ENCODE measurements at regions not wholly inside any gene's neighbourhood (a gene's known extent, or its start where the extent isn't known, plus 50 kb on each side); places are given as distances from the start of the nearest gene placed in this dataset.

DNA sequence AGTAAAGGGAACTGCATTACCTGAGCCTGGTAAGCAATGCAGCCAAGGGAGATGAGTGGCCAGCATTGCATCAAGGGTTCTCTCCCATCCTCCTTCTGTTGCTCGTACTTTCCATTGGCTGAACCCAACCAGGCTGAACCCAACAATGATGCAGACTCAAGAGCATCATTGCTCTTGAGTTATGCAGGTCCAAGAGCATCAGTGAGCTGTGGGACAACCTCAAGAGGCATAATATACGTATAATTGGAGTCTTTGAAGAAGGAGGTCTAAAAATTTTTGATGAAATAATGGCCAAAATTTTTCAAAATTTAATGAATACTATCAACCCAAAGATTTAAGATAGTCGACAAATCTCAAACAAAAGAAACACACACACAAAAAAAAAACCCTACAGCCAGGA lies 213.0 kb downstream of the RNF152 start:
- no peaks in the 10 kb centered on the region for H3K4me1 ChIP-seq (ENCODE audit: control insufficient read depth in 1 of 2, insufficient read depth in 2 of 2, low read length in 2 of 2)
- no peak overlapping the region for H2BK12ac ChIP-seq (ENCODE audit: low read length)
- no peak overlapping the region for H2BK5ac ChIP-seq (ENCODE audit: low read depth, low read length, poor library complexity)
- H4K91ac ChIP-seq (ENCODE audit: low read depth, low read length): no peak overlapping the region
- H4K8ac ChIP-seq (ENCODE audit: low read depth, low read length): no peak overlapping the region
- no peak overlapping the region for H3K4me2 ChIP-seq (ENCODE audit: low read length)
- no peak overlapping the region for H3K4ac ChIP-seq (ENCODE audit: low read depth, low read length)
- no peak overlapping the region for H2AFZ ChIP-seq (ENCODE audit: insufficient read depth, low read length, poor library complexity)
- no peak overlapping the region for H3K9ac ChIP-seq (ENCODE audit: low read length)
- no peaks in the 10 kb centered on the region for H3K36me3 ChIP-seq (ENCODE audit: control insufficient read depth in 1 of 2, insufficient read depth in 2 of 2, low read length in 2 of 2)
- H3K79me1 ChIP-seq (ENCODE audit: low read length): no peaks in the 10 kb centered on the region
- H3K79me2 ChIP-seq (ENCODE audit: control insufficient read depth, insufficient read depth, low read length, poor library complexity): no peaks in the 10 kb centered on the region
- H2AK5ac ChIP-seq (ENCODE audit: low read length): no peak overlapping the region
- no peak overlapping the region for H3K27ac ChIP-seq (ENCODE audit: low read depth, low read length)
- H3K4me3 ChIP-seq (ENCODE audit: low read depth, low read length): no peak overlapping the region
- no peak overlapping the region for H3K23ac ChIP-seq (ENCODE audit: low read length)
- no peak overlapping the region for H2BK120ac ChIP-seq (ENCODE audit: insufficient read depth, low read length, poor library complexity)
- no CpG with 5 or more reads among the region's 3 CpGs for whole genome bisulfite sequencing (ENCODE audit: extremely low coverage, insufficient coverage, insufficient read length)
- DNase-seq: no peak
- no peak overlapping the region for H3K18ac ChIP-seq (ENCODE audit: low read length)
- H3K14ac ChIP-seq (ENCODE audit: low read length): no peak overlapping the region
- no peaks in the 10 kb centered on the region for H3K27me3 ChIP-seq (ENCODE audit: insufficient read depth, low read length)
- H4K12ac ChIP-seq (ENCODE audit: low read depth, low read length): no peak overlapping the region
- peaks cover 3% of the 10 kb centered on the region for H3K9me3 ChIP-seq (ENCODE audit: insufficient read depth, low read depth, low read length)

DNA sequence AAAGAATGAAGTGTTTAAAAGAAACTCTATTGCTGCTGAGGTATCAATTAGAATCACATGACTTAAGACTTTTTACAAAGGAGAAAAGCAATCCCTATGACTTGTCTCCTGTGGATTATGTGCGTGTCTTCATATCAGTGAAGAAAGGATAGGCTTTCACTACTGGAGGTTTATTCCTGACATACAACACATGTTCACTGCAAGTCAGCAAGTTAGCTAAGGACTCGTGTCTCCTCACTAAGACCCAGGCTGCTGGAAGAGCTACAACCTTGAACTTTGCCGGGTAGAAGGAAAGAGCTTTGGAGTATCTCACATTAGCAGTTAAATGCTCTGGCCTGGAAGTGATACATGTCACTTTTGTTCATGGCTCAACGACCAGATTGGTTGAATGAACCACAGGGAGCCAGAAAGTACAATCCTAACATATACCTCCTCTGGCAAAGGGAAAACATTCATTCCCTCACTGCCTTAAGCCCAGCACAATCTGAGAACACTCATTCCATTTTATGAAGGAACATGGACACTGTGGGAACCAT lies 215.3 kb downstream of the RNF152 start:
- no peak overlapping the region for H4K91ac ChIP-seq (ENCODE audit: low read depth, low read length)
- no peaks in the 10 kb centered on the region for H3K79me2 ChIP-seq (ENCODE audit: control insufficient read depth, insufficient read depth, low read length, poor library complexity)
- H2BK120ac ChIP-seq (ENCODE audit: insufficient read depth, low read length, poor library complexity): no peak overlapping the region
- no CpG with 5 or more reads among the region's 4 CpGs for WGBS (ENCODE audit: extremely low coverage, insufficient coverage, insufficient read length)
- peaks cover 3% of the 10 kb centered on the region for H3K9me3 ChIP-seq (ENCODE audit: insufficient read depth, low read depth, low read length)
- H2AFZ ChIP-seq (ENCODE audit: insufficient read depth, low read length, poor library complexity): no peak overlapping the region
- no peak overlapping the region for H4K8ac ChIP-seq (ENCODE audit: low read depth, low read length)
- no peak overlapping the region for H3K9ac ChIP-seq (ENCODE audit: low read length)
- H3K27ac ChIP-seq (ENCODE audit: low read depth, low read length): no peak overlapping the region
- no peak overlapping the region for H3K4ac ChIP-seq (ENCODE audit: low read depth, low read length)
- no peak overlapping the region for H3K23ac ChIP-seq (ENCODE audit: low read length)
- no peak overlapping the region for H3K18ac ChIP-seq (ENCODE audit: low read length)
- no peaks in the 10 kb centered on the region for H3K36me3 ChIP-seq (ENCODE audit: control insufficient read depth in 1 of 2, insufficient read depth in 2 of 2, low read length in 2 of 2)
- no peaks in the 10 kb centered on the region for H3K27me3 ChIP-seq (ENCODE audit: insufficient read depth, low read length)
- no peak overlapping the region for H3K14ac ChIP-seq (ENCODE audit: low read length)
- no peak overlapping the region for H3K4me2 ChIP-seq (ENCODE audit: low read length)
- no peak overlapping the region for H4K12ac ChIP-seq (ENCODE audit: low read depth, low read length)
- H3K79me1 ChIP-seq (ENCODE audit: low read length): no peaks in the 10 kb centered on the region
- H3K4me3 ChIP-seq (ENCODE audit: low read depth, low read length): no peak overlapping the region
- H3K4me1 ChIP-seq (ENCODE audit: control insufficient read depth in 1 of 2, insufficient read depth in 2 of 2, low read length in 2 of 2): no peaks in the 10 kb centered on the region
- no peak for DNase-seq
- H2AK5ac ChIP-seq (ENCODE audit: low read length): no peak overlapping the region
- no peak overlapping the region for H2BK5ac ChIP-seq (ENCODE audit: low read depth, low read length, poor library complexity)
- no peak overlapping the region for H2BK12ac ChIP-seq (ENCODE audit: low read length)

DNA sequence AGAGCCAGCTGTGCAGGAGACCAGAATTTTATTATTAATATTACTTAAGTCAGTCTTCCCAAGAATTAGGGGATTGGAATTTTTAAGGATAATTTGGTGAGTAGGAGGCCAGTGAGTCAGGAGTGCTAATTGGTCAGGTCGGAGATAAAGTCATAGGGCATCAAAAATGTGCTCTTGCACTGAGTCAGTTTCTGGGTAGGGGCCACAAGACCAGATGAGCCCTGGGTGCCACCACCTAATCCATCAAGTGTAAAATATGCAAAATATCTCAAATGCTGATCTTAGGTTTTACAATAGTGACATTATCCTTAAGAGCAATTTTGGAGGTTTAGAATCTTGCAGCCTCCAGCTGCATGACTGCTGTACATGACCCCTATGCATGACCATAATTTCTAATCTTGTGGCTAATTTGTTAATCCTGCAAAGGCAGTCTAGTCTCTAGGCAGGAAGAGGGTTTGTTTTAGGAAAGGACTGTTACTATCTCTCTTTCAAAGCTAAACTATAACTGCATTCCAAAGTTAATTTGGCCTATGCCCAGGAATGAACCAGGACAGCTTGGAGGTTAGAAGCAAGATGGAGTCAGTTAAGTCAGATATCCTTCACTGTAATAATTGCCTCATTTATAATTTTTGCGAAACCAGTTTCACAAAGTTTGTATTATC lies 215.9 kb downstream of the RNF152 start:
- no CpG with 5 or more reads among the region's 2 CpGs for WGBS (ENCODE audit: extremely low coverage, insufficient coverage, insufficient read length)
- Histone ChIP-seq H2AK5ac (ENCODE audit: low read length) (no peak overlapping the region), H3K27ac (ENCODE audit: low read depth, low read length) (no peak overlapping the region), H3K36me3 (ENCODE audit: control insufficient read depth in 1 of 2, insufficient read depth in 2 of 2, low read length in 2 of 2) (no peaks in the 10 kb centered on the region), H4K12ac (ENCODE audit: low read depth, low read length) (no peak overlapping the region), H2BK12ac (ENCODE audit: low read length) (no peak overlapping the region), H3K4me1 (ENCODE audit: control insufficient read depth in 1 of 2, insufficient read depth in 2 of 2, low read length in 2 of 2) (no peaks in the 10 kb centered on the region), H4K8ac (ENCODE audit: low read depth, low read length) (no peak overlapping the region), H3K14ac (ENCODE audit: low read length) (no peak overlapping the region), H3K18ac (ENCODE audit: low read length) (no peak overlapping the region), H3K4me3 (ENCODE audit: low read depth, low read length) (no peak overlapping the region), H3K9ac (ENCODE audit: low read length) (no peak overlapping the region), H3K9me3 (ENCODE audit: insufficient read depth, low read depth, low read length) (peaks cover 3% of the 10 kb centered on the region), H2AFZ (ENCODE audit: insufficient read depth, low read length, poor library complexity) (no peak overlapping the region), H3K23ac (ENCODE audit: low read length) (no peak overlapping the region), H3K4ac (ENCODE audit: low read depth, low read length) (no peak overlapping the region), H3K79me1 (ENCODE audit: low read length) (no peaks in the 10 kb centered on the region), H4K91ac (ENCODE audit: low read depth, low read length) (no peak overlapping the region), H2BK5ac (ENCODE audit: low read depth, low read length, poor library complexity) (no peak overlapping the region), H3K79me2 (ENCODE audit: control insufficient read depth, insufficient read depth, low read length, poor library complexity) (no peaks in the 10 kb centered on the region), H3K27me3 (ENCODE audit: insufficient read depth, low read length) (no peaks in the 10 kb centered on the region), H3K4me2 (ENCODE audit: low read length) (no peak overlapping the region), H2BK120ac (ENCODE audit: insufficient read depth, low read length, poor library complexity) (no peak overlapping the region)
- peak in 1 of 2 donors; percentile 3 for DNase-seq

DNA sequence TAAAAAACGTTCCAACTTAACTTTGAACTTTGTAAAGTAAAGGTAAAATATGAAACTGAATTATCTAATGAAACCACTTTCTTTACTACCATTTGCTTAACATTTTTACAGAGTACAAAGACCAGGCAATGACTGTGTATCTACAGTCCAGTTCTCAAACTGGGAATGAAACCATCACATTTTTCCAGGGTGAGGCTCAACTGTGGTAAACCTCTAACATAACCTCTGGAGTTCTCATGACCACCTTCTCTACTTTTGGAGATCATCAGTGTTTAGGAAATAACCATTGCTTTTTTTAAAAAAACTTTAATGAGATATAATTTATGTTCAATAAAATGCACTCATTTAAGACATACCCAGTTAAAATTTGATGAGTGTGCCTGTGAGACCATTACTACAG lies 223.5 kb downstream of the RNF152 start:
- H3K4me1 ChIP-seq (ENCODE audit: control insufficient read depth in 1 of 2, insufficient read depth in 2 of 2, low read length in 2 of 2): no peaks in the 10 kb centered on the region
- no peak overlapping the region for H2BK120ac ChIP-seq (ENCODE audit: insufficient read depth, low read length, poor library complexity)
- H3K18ac ChIP-seq (ENCODE audit: low read length): no peak overlapping the region
- no peak overlapping the region for H3K4me3 ChIP-seq (ENCODE audit: low read depth, low read length)
- no peak overlapping the region for H4K12ac ChIP-seq (ENCODE audit: low read depth, low read length)
- no peak overlapping the region for H3K4me2 ChIP-seq (ENCODE audit: low read length)
- no peak overlapping the region for H2AFZ ChIP-seq (ENCODE audit: insufficient read depth, low read length, poor library complexity)
- no peaks in the 10 kb centered on the region for H3K9me3 ChIP-seq (ENCODE audit: insufficient read depth, low read depth, low read length)
- no peak overlapping the region for H3K27ac ChIP-seq (ENCODE audit: low read depth, low read length)
- H2BK12ac ChIP-seq (ENCODE audit: low read length): no peak overlapping the region
- no CpG with 5 or more reads among the region's 1 CpG for WGBS (ENCODE audit: extremely low coverage, insufficient coverage, insufficient read length)
- no peak for DNase-seq
- H3K27me3 ChIP-seq (ENCODE audit: insufficient read depth, low read length): no peaks in the 10 kb centered on the region
- H3K79me1 ChIP-seq (ENCODE audit: low read length): no peaks in the 10 kb centered on the region
- H2BK5ac ChIP-seq (ENCODE audit: low read depth, low read length, poor library complexity): no peak overlapping the region
- no peak overlapping the region for H3K4ac ChIP-seq (ENCODE audit: low read depth, low read length)
- H4K8ac ChIP-seq (ENCODE audit: low read depth, low read length): no peak overlapping the region
- no peak overlapping the region for H4K91ac ChIP-seq (ENCODE audit: low read depth, low read length)
- H2AK5ac ChIP-seq (ENCODE audit: low read length): no peak overlapping the region
- H3K9ac ChIP-seq (ENCODE audit: low read length): no peak overlapping the region
- no peak overlapping the region for H3K23ac ChIP-seq (ENCODE audit: low read length)
- H3K14ac ChIP-seq (ENCODE audit: low read length): no peak overlapping the region
- H3K79me2 ChIP-seq (ENCODE audit: control insufficient read depth, insufficient read depth, low read length, poor library complexity): no peaks in the 10 kb centered on the region
- no peaks in the 10 kb centered on the region for H3K36me3 ChIP-seq (ENCODE audit: control insufficient read depth in 1 of 2, insufficient read depth in 2 of 2, low read length in 2 of 2)
